22Rv1 (cell line): ENCODE measurements at regions not wholly inside any gene's neighbourhood (a gene's known extent, or its start where the extent isn't known, plus 50 kb on each side); places are given as distances from the start of the nearest gene placed in this dataset.

Source experiments
- H3K27ac ChIP-seq: fragments of 450-650 bp; 2 replicates; pipeline ENCODE4 v1.5.1; 2017
- ZFX ChIP-seq: fragments of 450-650 bp; IDR thresholded peaks from 2 replicates; pipeline ENCODE4 v1.6.1; 2017; ENCODE audit warnings: antibody characterized with exemption, borderline replicate concordance
- TF ChIP-seq, protein P1 (sequence below): fragments of 450-650 bp; IDR thresholded peaks from 2 replicates; pipeline ENCODE4 v1.5.1; 2017; ENCODE audit warnings: mild to moderate bottlenecking

- TF ChIP-seq, protein P1, sequence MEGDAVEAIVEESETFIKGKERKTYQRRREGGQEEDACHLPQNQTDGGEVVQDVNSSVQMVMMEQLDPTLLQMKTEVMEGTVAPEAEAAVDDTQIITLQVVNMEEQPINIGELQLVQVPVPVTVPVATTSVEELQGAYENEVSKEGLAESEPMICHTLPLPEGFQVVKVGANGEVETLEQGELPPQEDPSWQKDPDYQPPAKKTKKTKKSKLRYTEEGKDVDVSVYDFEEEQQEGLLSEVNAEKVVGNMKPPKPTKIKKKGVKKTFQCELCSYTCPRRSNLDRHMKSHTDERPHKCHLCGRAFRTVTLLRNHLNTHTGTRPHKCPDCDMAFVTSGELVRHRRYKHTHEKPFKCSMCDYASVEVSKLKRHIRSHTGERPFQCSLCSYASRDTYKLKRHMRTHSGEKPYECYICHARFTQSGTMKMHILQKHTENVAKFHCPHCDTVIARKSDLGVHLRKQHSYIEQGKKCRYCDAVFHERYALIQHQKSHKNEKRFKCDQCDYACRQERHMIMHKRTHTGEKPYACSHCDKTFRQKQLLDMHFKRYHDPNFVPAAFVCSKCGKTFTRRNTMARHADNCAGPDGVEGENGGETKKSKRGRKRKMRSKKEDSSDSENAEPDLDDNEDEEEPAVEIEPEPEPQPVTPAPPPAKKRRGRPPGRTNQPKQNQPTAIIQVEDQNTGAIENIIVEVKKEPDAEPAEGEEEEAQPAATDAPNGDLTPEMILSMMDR, result no peak
- TF ChIP-seq ZFX, result no peak
Observed at GRCh38 chr5:174371600-174372094, 326.1 kb downstream of the NSG2 start.

GRCh38 chr5:174374206-174374605 is 328.7 kb downstream of the NSG2 start:
- TF ChIP-seq ZFX, result no peak
- TF ChIP-seq, protein P1, result no peak

More at GRCh38 chr5:174371600-174372094, 326.1 kb downstream of the NSG2 start:
- no peak overlapping the region for H3K27ac ChIP-seq

DNA sequence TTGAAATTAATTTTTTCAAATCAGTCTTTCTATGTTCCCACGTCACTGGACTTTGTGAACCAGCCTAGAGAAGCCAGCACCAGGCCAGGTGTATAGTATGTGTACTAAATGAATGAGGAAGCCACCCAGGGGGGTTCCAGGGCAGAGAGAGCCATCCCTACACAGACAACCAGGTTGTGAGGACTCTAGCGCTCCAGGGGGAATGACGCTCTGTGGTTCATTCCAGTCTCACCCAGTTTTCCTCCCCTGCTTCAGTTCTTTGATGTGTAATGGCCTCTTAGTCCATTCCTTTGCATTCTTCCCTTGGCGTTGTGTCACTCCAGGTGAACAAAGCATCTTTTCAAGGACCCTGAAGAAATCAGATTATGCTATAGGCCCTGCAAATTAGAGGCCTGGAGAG is 330.6 kb downstream of the NSG2 start:
- H3K27ac ChIP-seq, result no peak overlapping the region
- no peak for TF ChIP-seq ZFX
- TF ChIP-seq, protein P1, result no peak

More at GRCh38 chr5:174374206-174374605, 328.7 kb downstream of the NSG2 start:
- no peak overlapping the region for H3K27ac ChIP-seq

- TF ChIP-seq ZFX, result no peak
- TF ChIP-seq, protein P1, result no peak
- no peak overlapping the region for H3K27ac ChIP-seq
Observed at GRCh38 chr5:174376726-174377373, 331.3 kb downstream of the NSG2 start.

- TF ChIP-seq ZFX, result no peak
- no peak overlapping the region for H3K27ac ChIP-seq
Observed at GRCh38 chr5:174378121-174378874, 332.8 kb downstream of the NSG2 start.

- no peak overlapping the region for H3K27ac ChIP-seq
- no peak for TF ChIP-seq ZFX
- TF ChIP-seq, protein P1, result no peak
Observed at GRCh38 chr5:174380311-174380710, 334.8 kb downstream of the NSG2 start.

GRCh38 chr5:174381241-174381640 is 335.7 kb downstream of the NSG2 start:
- H3K27ac ChIP-seq, result no peak overlapping the region
- TF ChIP-seq, protein P1, result no peak
- TF ChIP-seq ZFX, result no peak
